K562 (cell line): ENCODE measurements at regions not wholly inside any gene's neighbourhood (a gene's known extent, or its start where the extent isn't known, plus 50 kb on each side); places are given as distances from the start of the nearest gene placed in this dataset.

Experiments
- ATAC-seq: fragments of 200-7000 bp; cut with Tn5 transposase; 3 replicates; pipeline ENCODE4 v1.9.1; 2020; ENCODE audit warnings: moderate library complexity
- BruUV-seq: library from RNA; stranded (reverse); fragments of 400-500 nt; replicated peaks from 2 replicates; lab custom pipeline; 2021; lab: Mats Ljungman, UMichigan
- CTCF ChIA-PET: fragments of 300-600 bp; formaldehyde crosslinking; extraction: SDS; loops from one replicate; lab custom pipeline; 2021; ENCODE audit warnings: low intra/inter-chr PET ratio; lab: Yijun Ruan, JAX
- POLR2A ChIA-PET: fragments of 300-600, 350-650 bp; sonication (Branson Sonifier 250); formaldehyde crosslinking; extraction: SDS; loops from one replicate; lab custom pipeline; 2021; ENCODE audit warnings: antibody characterized with exemption, inconsistent platforms; lab: Yijun Ruan, JAX
- DNase-seq, 4 experiments: peaks; one replicate each; pipeline versions ENCODE4 v3.0.0 to v3.0.0-alpha.2; 2011 to 2018; ENCODE audit warnings: low spot score in 3 of 4, mixed read lengths in 3 of 4; ENCODE audit errors: extremely low read depth in 1 of 4
- FAIRE-seq: peaks from 2 replicates; lab custom pipeline; 2011; peaks lifted over from hg19 to GRCh38; lab: Jason Lieb, UNC
- H2AFZ ChIP-seq: 2 replicates; pipeline ENCODE4 v1.6.0; 2011; ENCODE audit warnings: low read depth, low read length, control low read depth, inconsistent platforms
- H3K27ac ChIP-seq: fragments of 200-600 bp; 3 replicates; pipeline ENCODE4 v1.8.0; 2011; ENCODE audit warnings: low read depth, mild to moderate bottlenecking, control low read depth, inconsistent platforms, low read length, moderate library complexity, mixed read lengths; ENCODE audit errors: extremely low read depth
- H3K27me3 ChIP-seq, 2 experiments: fragments of 300-600 bp in 1 of 2; 2 replicates in 1 of 2; 3 replicates in 1 of 2; pipeline versions ENCODE4 v1.6.0 to v1.8.0; 2011; ENCODE audit warnings: inconsistent platforms in 2 of 2, low read length in 2 of 2, mild to moderate bottlenecking in 1 of 2, mixed read lengths in 1 of 2, moderate library complexity in 1 of 2; ENCODE audit not compliant: control insufficient read depth in 2 of 2, insufficient read depth in 2 of 2
- H3K36me3 ChIP-seq: fragments of 300-600 bp; 3 replicates; pipeline ENCODE4 v1.8.0; 2011; ENCODE audit warnings: mild to moderate bottlenecking, low read length, inconsistent platforms; ENCODE audit not compliant: control insufficient read depth, insufficient read depth
- H3K4me1 ChIP-seq, 2 experiments: fragments of 200-600 bp in 1 of 2; replicated peaks in 1 of 2; 2 replicates in 1 of 2; 3 replicates in 1 of 2; pipeline versions ENCODE4 v1.5.1 to v1.8.0; 2011; ENCODE audit warnings: inconsistent platforms in 2 of 2, low read length in 2 of 2, mild to moderate bottlenecking in 1 of 2, mixed read lengths in 1 of 2, moderate library complexity in 1 of 2; ENCODE audit not compliant: control insufficient read depth in 2 of 2, insufficient read depth in 2 of 2
- H3K4me2 ChIP-seq: 2 replicates; pipeline ENCODE4 v1.6.1; 2011; ENCODE audit warnings: low read length, control low read depth, inconsistent platforms, mixed read lengths; ENCODE audit not compliant: insufficient read depth
- H3K4me3 ChIP-seq: fragments of 200-600 bp; sonication (generic), shearing (Covaris generic); 2 replicates; pipeline ENCODE4 v1.5.1; 2016; ENCODE audit warnings: control low read depth, inconsistent platforms
- H3K79me2 ChIP-seq: fragments of 200-600 bp; 3 replicates; pipeline ENCODE4 v1.8.0; 2011; ENCODE audit warnings: low read length, inconsistent platforms; ENCODE audit not compliant: control insufficient read depth, insufficient read depth
- H3K9ac ChIP-seq, 2 experiments: 2 replicates each; pipeline versions ENCODE4 v1.6.0 to v1.6.1; 2011; ENCODE audit warnings: low read depth in 2 of 2, low read length in 2 of 2, control low read depth in 1 of 2, inconsistent platforms in 1 of 2, mild to moderate bottlenecking in 1 of 2, mixed read lengths in 1 of 2; ENCODE audit not compliant: insufficient read depth in 1 of 2
- H3K9me1 ChIP-seq: one replicate; pipeline ENCODE4 v1.6.0; 2011; ENCODE audit warnings: inconsistent platforms, mild to moderate bottlenecking, low read length, moderate library complexity; ENCODE audit not compliant: control insufficient read depth, insufficient read depth
- H3K9me3 ChIP-seq: replicated peaks from 2 replicates; pipeline ENCODE4 v1.5.1; 2011; ENCODE audit warnings: low read depth, low read length, inconsistent platforms; ENCODE audit not compliant: control insufficient read depth, insufficient read depth
- H4K20me1 ChIP-seq: replicated peaks from 2 replicates; pipeline ENCODE4 v1.6.1; 2011; ENCODE audit warnings: low read length, inconsistent platforms, mixed read lengths; ENCODE audit not compliant: control insufficient read depth, insufficient read depth
- CSDE1 ChIP-seq, 2 experiments: fragments of 450-650 bp; IDR thresholded peaks; 2 replicates each; pipeline ENCODE4 v1.6.1; 2016; ENCODE audit warnings: mild to moderate bottlenecking in 1 of 2
- EP400 ChIP-seq: fragments of 450-650 bp; IDR thresholded peaks from 2 replicates; pipeline ENCODE4 v1.6.1; 2017; ENCODE audit warnings: antibody characterized with exemption, mild to moderate bottlenecking, moderate library complexity
- FUS ChIP-seq: fragments of 200-400 bp; formaldehyde crosslinking; optimal IDR thresholded peaks from 2 replicates; pipeline ENCODE3; 2017; ENCODE audit warnings: low read depth, low read length
- KHSRP ChIP-seq: fragments of 450-650 bp; IDR thresholded peaks from 2 replicates; pipeline ENCODE4 v1.6.1; 2017
- L3MBTL2 ChIP-seq: fragments of 450-650 bp; IDR thresholded peaks from 2 replicates; pipeline ENCODE4 v1.6.1; 2016; ENCODE audit warnings: mild to moderate bottlenecking, moderate library complexity
- MBD1 ChIP-seq: fragments of 250-450 bp; sonication (Bioruptor Pico); IDR thresholded peaks from 2 replicates; pipeline ENCODE4 v1.8.0; 2022; ENCODE audit warnings: inconsistent platforms
- PURB ChIP-seq: sonication (generic); formaldehyde crosslinking; IDR thresholded peaks from 2 replicates; pipeline ENCODE4 v1.9.0; 2021; ENCODE audit warnings: low read depth, mild to moderate bottlenecking, missing genetic modification reagents
- SLC30A9 ChIP-seq: fragments of 250-450 bp; sonication (Bioruptor Pico); IDR thresholded peaks from 2 replicates; pipeline ENCODE4 v1.8.0; 2022; ENCODE audit warnings: mild to moderate bottlenecking, moderate library complexity
- TAF15 ChIP-seq: fragments of 200-400 bp; formaldehyde crosslinking; IDR thresholded peaks from 2 replicates; pipeline ENCODE4 v1.6.1; 2017; ENCODE audit warnings: mild to moderate bottlenecking, low read depth, low read length, moderate library complexity
- ZC3H11A ChIP-seq: IDR thresholded peaks from 2 replicates; pipeline ENCODE4 v1.6.1; 2012; ENCODE audit warnings: low read depth, low read length, improper control_type of control experiment
- WGBS: fragments of 100-300 bp; shearing (Covaris generic); methylation state at CpG from one replicate; pipeline ENCODE4 v1.1.6; 2016; ENCODE audit warnings: low coverage, mixed read lengths; ENCODE audit not compliant: insufficient coverage; ENCODE audit errors: missing lambda C conversion rate; 5-methylcytosine and 5-hydroxymethylcytosine counted together
- in situ Hi-C: fragments of 300-500 bp; cut with MboI; formaldehyde crosslinking; loops from 4 replicates; pipeline ENCODE4 v1.15.0; 2018; ENCODE audit warnings: inconsistent platforms, mixed read lengths
- intact Hi-C: fragments of 100-400 bp; cut with micrococcal nuclease; formaldehyde crosslinking; loops from 2 replicates; pipeline ENCODE4 v1.14.2; 2022
- TF ChIP-seq, protein P1 (sequence below): fragments of 450-650 bp; IDR thresholded peaks from 2 replicates; pipeline ENCODE4 v1.7.0; 2016; ENCODE audit warnings: borderline replicate concordance

DNA sequence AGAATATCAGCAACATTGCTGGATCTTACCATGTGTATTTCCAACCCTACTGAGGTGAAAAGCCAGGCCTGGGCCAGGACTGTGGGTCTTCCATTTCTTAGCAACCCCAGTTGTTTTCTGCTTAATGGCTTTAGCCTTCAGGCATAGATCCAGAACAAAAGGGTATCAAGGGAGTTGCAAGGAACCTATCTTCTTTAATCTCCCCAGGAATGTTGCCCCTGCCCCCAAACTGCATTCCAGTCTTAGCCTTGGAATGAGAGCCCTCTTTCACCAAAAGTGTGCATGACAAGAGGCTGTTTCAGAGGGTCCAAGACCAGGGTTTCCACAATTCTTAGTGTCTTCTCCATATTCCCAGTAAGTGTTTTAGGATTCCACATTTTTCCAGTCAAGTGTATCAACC, 87.9 kb upstream of the SOX13 start:
- in situ Hi-C loops (no loop called here), intact Hi-C loops (no loop called here)
- ChIA-PET CTCF (no interaction called here), POLR2A (no interaction called here)
- Histone ChIP-seq H3K4me2 (no peak overlapping the region), H3K4me1 (no peaks in the 10 kb centered on the region), H3K27ac (no peak overlapping the region), H3K27me3 (0 out of 5 replicates have a peak, but pooled peaks cover 0 to 8% of the 10 kb centered on the region in 2 experiments), H3K79me2 (no peaks in the 10 kb centered on the region), H2AFZ (no peak overlapping the region), H3K9me3 (no peaks in the 10 kb centered on the region), H3K36me3 (no peaks in the 10 kb centered on the region), H3K9ac (no peak overlapping the region), H3K9me1 (no peaks in the 10 kb centered on the region), H3K4me3 (no peak overlapping the region), H4K20me1 (no peaks in the 10 kb centered on the region)
- DNase-seq (no peak), ATAC-seq (no peak), FAIRE-seq (no peak)
- no TSS peak for BruUV-seq
- no peak for TF ChIP-seq KHSRP
- TF ChIP-seq TAF15: no peak
- no peak for TF ChIP-seq EP400

DNA sequence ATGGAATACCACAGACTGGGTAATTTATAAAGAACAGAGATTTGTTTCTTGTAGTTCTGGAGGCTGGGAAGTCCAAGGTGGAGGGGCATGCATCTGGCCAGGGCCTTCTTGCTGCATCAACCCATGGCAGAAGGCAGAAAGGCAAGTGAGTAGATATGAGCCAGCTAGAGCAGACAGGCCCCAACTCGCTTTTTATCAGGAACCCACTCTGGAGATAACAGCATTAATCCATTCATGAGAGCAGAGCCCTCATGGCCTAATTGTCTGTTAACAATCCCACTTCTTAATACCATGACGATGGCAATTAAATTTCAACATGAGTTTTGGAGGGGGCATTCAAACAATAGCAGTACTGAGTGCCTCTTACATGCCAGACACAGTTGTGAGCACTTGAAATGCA, 87.2 kb upstream of the SOX13 start:
- in situ Hi-C loops (no loop called here), intact Hi-C loops (no loop called here)
- no peak for FAIRE-seq
- 0 out of 5 replicates have a peak, but pooled peaks cover 0 to 8% of the 10 kb centered on the region in 2 experiments for H3K27me3 ChIP-seq
- H3K79me2 ChIP-seq: no peaks in the 10 kb centered on the region
- POLR2A ChIA-PET: no interaction called here
- no peak overlapping the region for H3K27ac ChIP-seq
- H3K9me1 ChIP-seq: no peaks in the 10 kb centered on the region
- H4K20me1 ChIP-seq: no peaks in the 10 kb centered on the region
- H2AFZ ChIP-seq: no peak overlapping the region
- TF ChIP-seq, protein P1, sequence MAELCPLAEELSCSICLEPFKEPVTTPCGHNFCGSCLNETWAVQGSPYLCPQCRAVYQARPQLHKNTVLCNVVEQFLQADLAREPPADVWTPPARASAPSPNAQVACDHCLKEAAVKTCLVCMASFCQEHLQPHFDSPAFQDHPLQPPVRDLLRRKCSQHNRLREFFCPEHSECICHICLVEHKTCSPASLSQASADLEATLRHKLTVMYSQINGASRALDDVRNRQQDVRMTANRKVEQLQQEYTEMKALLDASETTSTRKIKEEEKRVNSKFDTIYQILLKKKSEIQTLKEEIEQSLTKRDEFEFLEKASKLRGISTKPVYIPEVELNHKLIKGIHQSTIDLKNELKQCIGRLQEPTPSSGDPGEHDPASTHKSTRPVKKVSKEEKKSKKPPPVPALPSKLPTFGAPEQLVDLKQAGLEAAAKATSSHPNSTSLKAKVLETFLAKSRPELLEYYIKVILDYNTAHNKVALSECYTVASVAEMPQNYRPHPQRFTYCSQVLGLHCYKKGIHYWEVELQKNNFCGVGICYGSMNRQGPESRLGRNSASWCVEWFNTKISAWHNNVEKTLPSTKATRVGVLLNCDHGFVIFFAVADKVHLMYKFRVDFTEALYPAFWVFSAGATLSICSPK: no peak
- TF ChIP-seq ZC3H11A: no peak
- no peak for TF ChIP-seq L3MBTL2
- TF ChIP-seq SLC30A9 (CRISPR knock-in tag): no peak
- TF ChIP-seq PURB (CRISPR knock-in tag): no peak
- no peak for TF ChIP-seq CSDE1 (IDR thresholded peaks at IDR 0.05)
- no peak for TF ChIP-seq MBD1 (CRISPR knock-in tag)
- TF ChIP-seq FUS: no peak
- TF ChIP-seq, all 486 proteins: peak for 0
- Histone ChIP-seq H3K9me3 (no peaks in the 10 kb centered on the region), H3K4me3 (no peak overlapping the region), H3K36me3 (no peaks in the 10 kb centered on the region), H3K4me1 (no peaks in the 10 kb centered on the region), H3K9ac (no peak overlapping the region), H3K4me2 (no peak overlapping the region)
- no TSS peak for BruUV-seq
- no peak for ATAC-seq
- 0% methylated on average over 2 of the region's 2 CpGs for WGBS
- no peak for DNase-seq
- CTCF ChIA-PET: no interaction called here
